ENCODE measurements at regions not wholly inside any gene's neighbourhood (a gene's known extent, or its start where the extent isn't known, plus 50 kb on each side); places are given as distances from the start of the nearest gene placed in this dataset.
"Not testable (repeated sequence)": the region's sequence is repeated elsewhere in the genome, so short reads cannot be mapped to it uniquely, and the experiment has no call there.

GRCh38 chr17:27209316-27209715 is 84.6 kb upstream of the WSB1 start:
- 82% methylated on average over 6 of the region's 8 CpGs for WGBS

GRCh38 chr17:27210809-27211208 is 83.1 kb upstream of the WSB1 start:
- H3K14ac ChIP-seq (ENCODE audit: low read length in 2 of 2); H2BK5ac ChIP-seq (ENCODE audit: low read depth, low read length, poor library complexity, severe bottlenecking); H2BK120ac ChIP-seq (ENCODE audit: low read depth, low read length); H3K9ac ChIP-seq (ENCODE audit: low read length); H3K4me3 ChIP-seq (ENCODE audit: insufficient read depth in 1 of 2, low read depth in 1 of 2, low read length in 2 of 2); H3K4me2 ChIP-seq (ENCODE audit: low read length, poor library complexity, severe bottlenecking); H2BK15ac ChIP-seq (ENCODE audit: low read depth, poor library complexity, severe bottlenecking); H2AFZ ChIP-seq (ENCODE audit: low read depth, low read length); H3K23ac ChIP-seq (ENCODE audit: low read length in 2 of 2); H2AK5ac ChIP-seq (ENCODE audit: low read length, severe bottlenecking); H3K18ac ChIP-seq (ENCODE audit: low read depth in 1 of 2, low read length in 2 of 2); H3K9me3 ChIP-seq (ENCODE audit: control insufficient read depth, low read length); H3K27me3 ChIP-seq (ENCODE audit: control insufficient read depth in 1 of 2, insufficient read depth in 1 of 2, low read length in 2 of 2); H3K79me1 ChIP-seq (replicated peaks; ENCODE audit: low read length, poor library complexity, severe bottlenecking); H2BK12ac ChIP-seq (ENCODE audit: low read length in 2 of 2); H3K36me3 ChIP-seq (ENCODE audit: control insufficient read depth in 1 of 2, insufficient read depth in 2 of 2, low read depth in 1 of 2, low read length in 2 of 2); H3K4ac ChIP-seq (ENCODE audit: low read depth in 1 of 2, low read length in 2 of 2); H3K4me1 ChIP-seq (ENCODE audit: control insufficient read depth, insufficient read depth, low read depth, low read length); H4K8ac ChIP-seq (ENCODE audit: low read length); H3K27ac ChIP-seq (ENCODE audit: low read length, poor library complexity, severe bottlenecking); DNase-seq; H4K91ac ChIP-seq (ENCODE audit: low read length): not testable (repeated sequence)
- WGBS = no CpG with 5 or more reads among the region's 5 CpGs

More at GRCh38 chr17:27209316-27209715, 84.6 kb upstream of the WSB1 start:
- no peaks in the 10 kb centered on the region for H3K36me3 ChIP-seq (ENCODE audit: control insufficient read depth in 1 of 2, insufficient read depth in 2 of 2, low read depth in 1 of 2, low read length in 2 of 2)
- H3K4me2 ChIP-seq (ENCODE audit: low read length, poor library complexity, severe bottlenecking) = no peak overlapping the region
- H3K23ac ChIP-seq (ENCODE audit: low read length in 2 of 2) = no peak overlapping the region
- no peak overlapping the region for H3K9ac ChIP-seq (ENCODE audit: low read length)
- H3K4me3 ChIP-seq (ENCODE audit: insufficient read depth in 1 of 2, low read depth in 1 of 2, low read length in 2 of 2) = no peak overlapping the region
- H2BK15ac ChIP-seq (ENCODE audit: low read depth, poor library complexity, severe bottlenecking) = no peak overlapping the region
- no peaks in the 10 kb centered on the region for H3K4me1 ChIP-seq (ENCODE audit: control insufficient read depth, insufficient read depth, low read depth, low read length)
- no peak overlapping the region for H3K14ac ChIP-seq (ENCODE audit: low read length in 2 of 2)
- H2BK120ac ChIP-seq (ENCODE audit: low read depth, low read length) = no peak overlapping the region
- no peak overlapping the region for H4K91ac ChIP-seq (ENCODE audit: low read length)
- H2AK5ac ChIP-seq (ENCODE audit: low read length, severe bottlenecking) = no peak overlapping the region
- no peaks in the 10 kb centered on the region for H3K27me3 ChIP-seq (ENCODE audit: control insufficient read depth in 1 of 2, insufficient read depth in 1 of 2, low read length in 2 of 2)
- H2BK5ac ChIP-seq (ENCODE audit: low read depth, low read length, poor library complexity, severe bottlenecking) = no peak overlapping the region
- no peak overlapping the region for H2AFZ ChIP-seq (ENCODE audit: low read depth, low read length)
- H3K18ac ChIP-seq (ENCODE audit: low read depth in 1 of 2, low read length in 2 of 2) = no peak overlapping the region
- H4K8ac ChIP-seq (ENCODE audit: low read length) = no peak overlapping the region
- H3K27ac ChIP-seq (ENCODE audit: low read length, poor library complexity, severe bottlenecking) = no peak overlapping the region
- H3K79me1 ChIP-seq (replicated peaks; ENCODE audit: low read length, poor library complexity, severe bottlenecking) = no peaks in the 10 kb centered on the region
- H2BK12ac ChIP-seq (ENCODE audit: low read length in 2 of 2) = no peak overlapping the region
- no peak for DNase-seq
- no peak overlapping the region for H3K4ac ChIP-seq (ENCODE audit: low read depth in 1 of 2, low read length in 2 of 2)
- no peaks in the 10 kb centered on the region for H3K9me3 ChIP-seq (ENCODE audit: control insufficient read depth, low read length)

- no peaks in the 10 kb centered on the region for H3K36me3 ChIP-seq (ENCODE audit: control insufficient read depth in 1 of 2, insufficient read depth in 2 of 2, low read depth in 1 of 2, low read length in 2 of 2)
- no peak overlapping the region for H3K9ac ChIP-seq (ENCODE audit: low read length)
- peaks cover 4% of the 10 kb centered on the region for H3K4me1 ChIP-seq (ENCODE audit: control insufficient read depth, insufficient read depth, low read depth, low read length)
- no peak overlapping the region for H2BK5ac ChIP-seq (ENCODE audit: low read depth, low read length, poor library complexity, severe bottlenecking)
- H2BK120ac ChIP-seq (ENCODE audit: low read depth, low read length) = no peak overlapping the region
- no peak overlapping the region for H3K23ac ChIP-seq (ENCODE audit: low read length in 2 of 2)
- H3K27me3 ChIP-seq (ENCODE audit: control insufficient read depth in 1 of 2, insufficient read depth in 1 of 2, low read length in 2 of 2) = no peaks in the 10 kb centered on the region
- H3K27ac ChIP-seq (ENCODE audit: low read length, poor library complexity, severe bottlenecking) = no peak overlapping the region
- no peak overlapping the region for H3K18ac ChIP-seq (ENCODE audit: low read depth in 1 of 2, low read length in 2 of 2)
- peaks cover 7% of the 10 kb centered on the region for H3K9me3 ChIP-seq (ENCODE audit: control insufficient read depth, low read length)
- H3K4me2 ChIP-seq (ENCODE audit: low read length, poor library complexity, severe bottlenecking) = no peak overlapping the region
- DNase-seq = no peak
- no peak overlapping the region for H4K91ac ChIP-seq (ENCODE audit: low read length)
- H3K4me3 ChIP-seq (ENCODE audit: insufficient read depth in 1 of 2, low read depth in 1 of 2, low read length in 2 of 2) = no peak overlapping the region
- no peak overlapping the region for H4K8ac ChIP-seq (ENCODE audit: low read length)
- H3K79me1 ChIP-seq (replicated peaks; ENCODE audit: low read length, poor library complexity, severe bottlenecking) = no peaks in the 10 kb centered on the region
- no peak overlapping the region for H2AFZ ChIP-seq (ENCODE audit: low read depth, low read length)
- no CpG with 5 or more reads among the region's 1 CpG for WGBS
- no peak overlapping the region for H3K14ac ChIP-seq (ENCODE audit: low read length in 2 of 2)
- H2BK12ac ChIP-seq (ENCODE audit: low read length in 2 of 2) = no peak overlapping the region
- no peak overlapping the region for H2AK5ac ChIP-seq (ENCODE audit: low read length, severe bottlenecking)
- H2BK15ac ChIP-seq (ENCODE audit: low read depth, poor library complexity, severe bottlenecking) = no peak overlapping the region
- no peak overlapping the region for H3K4ac ChIP-seq (ENCODE audit: low read depth in 1 of 2, low read length in 2 of 2)
Observed at GRCh38 chr17:27216836-27217235, 77.1 kb upstream of the WSB1 start.

- 76% methylated on average over 5 of the region's 5 CpGs for WGBS
Observed at GRCh38 chr17:27217631-27218030, 76.3 kb upstream of the WSB1 start.

More at GRCh38 chr17:27217631-27218030, 76.3 kb upstream of the WSB1 start:
- no peak overlapping the region for H3K9ac ChIP-seq (ENCODE audit: low read length)
- no peak overlapping the region for H3K4ac ChIP-seq (ENCODE audit: low read depth in 1 of 2, low read length in 2 of 2)
- H4K91ac ChIP-seq (ENCODE audit: low read length) = no peak overlapping the region
- no peak overlapping the region for H2BK120ac ChIP-seq (ENCODE audit: low read depth, low read length)
- H3K14ac ChIP-seq (ENCODE audit: low read length in 2 of 2) = no peak overlapping the region
- H3K36me3 ChIP-seq (ENCODE audit: control insufficient read depth in 1 of 2, insufficient read depth in 2 of 2, low read depth in 1 of 2, low read length in 2 of 2) = no peaks in the 10 kb centered on the region
- H2BK12ac ChIP-seq (ENCODE audit: low read length in 2 of 2) = no peak overlapping the region
- no peak overlapping the region for H4K8ac ChIP-seq (ENCODE audit: low read length)
- H3K4me1 ChIP-seq (ENCODE audit: control insufficient read depth, insufficient read depth, low read depth, low read length) = peaks cover 4% of the 10 kb centered on the region
- no peak overlapping the region for H3K23ac ChIP-seq (ENCODE audit: low read length in 2 of 2)
- H2BK15ac ChIP-seq (ENCODE audit: low read depth, poor library complexity, severe bottlenecking) = no peak overlapping the region
- H3K9me3 ChIP-seq (ENCODE audit: control insufficient read depth, low read length) = peaks cover 7% of the 10 kb centered on the region
- DNase-seq = no peak
- no peak overlapping the region for H3K4me3 ChIP-seq (ENCODE audit: insufficient read depth in 1 of 2, low read depth in 1 of 2, low read length in 2 of 2)
- no peak overlapping the region for H2AK5ac ChIP-seq (ENCODE audit: low read length, severe bottlenecking)
- H3K27ac ChIP-seq (ENCODE audit: low read length, poor library complexity, severe bottlenecking) = no peak overlapping the region
- H3K79me1 ChIP-seq (replicated peaks; ENCODE audit: low read length, poor library complexity, severe bottlenecking) = no peaks in the 10 kb centered on the region
- H3K27me3 ChIP-seq (ENCODE audit: control insufficient read depth in 1 of 2, insufficient read depth in 1 of 2, low read length in 2 of 2) = no peaks in the 10 kb centered on the region
- H2AFZ ChIP-seq (ENCODE audit: low read depth, low read length) = no peak overlapping the region
- H3K4me2 ChIP-seq (ENCODE audit: low read length, poor library complexity, severe bottlenecking) = no peak overlapping the region
- H2BK5ac ChIP-seq (ENCODE audit: low read depth, low read length, poor library complexity, severe bottlenecking) = no peak overlapping the region
- no peak overlapping the region for H3K18ac ChIP-seq (ENCODE audit: low read depth in 1 of 2, low read length in 2 of 2)
